Stimulated activated CD4-positive, alpha-beta T cell treated with anti-CD3 and anti-CD28 coated beads, Interleukin-1b, Interleukin-23, amount 100 ng/mL, for 24 hours (primary cell): ENCODE measurements at regions not wholly inside any gene's neighbourhood (a gene's known extent, or its start where the extent isn't known, plus 50 kb on each side); places are given as distances from the start of the nearest gene placed in this dataset.

Source experiments
- DNase-seq, 4 experiments: peaks; one replicate each; pipeline ENCODE4 v3.0.0-alpha.2; 2020; ENCODE audit warnings: low read depth in 4 of 4, low spot score in 1 of 4

GRCh38 chr9:110048976-110049698 is 158.8 kb downstream of the C9orf152 start:
- no peak for DNase-seq

GRCh38 chr9:110049699-110050450 is 158.1 kb downstream of the C9orf152 start:
- DNase-seq: peak in 1 of 4 experiments; percentile 4

- DNase-seq: no peak
Measured at GRCh38 chr9:110050925-110051355, 157.0 kb downstream of the C9orf152 start.

- no peak for DNase-seq
Measured at GRCh38 chr9:110056062-110056461, 151.9 kb downstream of the C9orf152 start.

GRCh38 chr9:110058304-110058953 is 149.5 kb downstream of the C9orf152 start:
- peak in 1 of 4 experiments; percentile 20 for DNase-seq

- no peak for DNase-seq
Measured at GRCh38 chr9:110059461-110059860, 148.5 kb downstream of the C9orf152 start.

- DNase-seq: no peak
Measured at GRCh38 chr9:110064803-110065202, 143.2 kb downstream of the C9orf152 start.

- no peak for DNase-seq
Measured at GRCh38 chr9:110065532-110065931, 142.4 kb downstream of the C9orf152 start.

- DNase-seq: no peak
Measured at GRCh38 chr9:110066929-110067716, 140.8 kb downstream of the C9orf152 start.

- DNase-seq: no peak
Measured at GRCh38 chr9:110068212-110068611, 139.7 kb downstream of the C9orf152 start.

GRCh38 chr9:110069326-110070248 is 138.4 kb downstream of the C9orf152 start:
- DNase-seq: no peak

- no peak for DNase-seq
Measured at GRCh38 chr9:110072597-110073355, 135.2 kb downstream of the C9orf152 start.

- no peak for DNase-seq
Measured at GRCh38 chr9:110073356-110073905, 134.5 kb downstream of the C9orf152 start.

GRCh38 chr9:110076894-110077725 is 130.8 kb downstream of the C9orf152 start:
- DNase-seq: no peak

- DNase-seq: no peak
Measured at GRCh38 chr9:110077925-110078324, 130.0 kb downstream of the C9orf152 start.

- DNase-seq: no peak
Measured at GRCh38 chr9:110078604-110079003, 129.4 kb downstream of the C9orf152 start.

- no peak for DNase-seq
Measured at GRCh38 chr9:110081395-110081794, 126.6 kb downstream of the C9orf152 start.

- no peak for DNase-seq
Measured at GRCh38 chr9:110083866-110084265, 124.1 kb downstream of the C9orf152 start.
